HG03571 (cell line): ENCODE measurements at regions not wholly inside any gene's neighbourhood (a gene's known extent, or its start where the extent isn't known, plus 50 kb on each side); places are given as distances from the start of the nearest gene placed in this dataset.
"Not testable (repeated sequence)": the region's sequence is repeated elsewhere in the genome, so short reads cannot be mapped to it uniquely, and the experiment has no call there.

Experiments used
- ATAC-seq: cut with Tn5 transposase; IDR thresholded peaks from one replicate; pipeline ENCODE4 v1.9.1; 2021; ENCODE audit not compliant: unreplicated experiment

DNA sequence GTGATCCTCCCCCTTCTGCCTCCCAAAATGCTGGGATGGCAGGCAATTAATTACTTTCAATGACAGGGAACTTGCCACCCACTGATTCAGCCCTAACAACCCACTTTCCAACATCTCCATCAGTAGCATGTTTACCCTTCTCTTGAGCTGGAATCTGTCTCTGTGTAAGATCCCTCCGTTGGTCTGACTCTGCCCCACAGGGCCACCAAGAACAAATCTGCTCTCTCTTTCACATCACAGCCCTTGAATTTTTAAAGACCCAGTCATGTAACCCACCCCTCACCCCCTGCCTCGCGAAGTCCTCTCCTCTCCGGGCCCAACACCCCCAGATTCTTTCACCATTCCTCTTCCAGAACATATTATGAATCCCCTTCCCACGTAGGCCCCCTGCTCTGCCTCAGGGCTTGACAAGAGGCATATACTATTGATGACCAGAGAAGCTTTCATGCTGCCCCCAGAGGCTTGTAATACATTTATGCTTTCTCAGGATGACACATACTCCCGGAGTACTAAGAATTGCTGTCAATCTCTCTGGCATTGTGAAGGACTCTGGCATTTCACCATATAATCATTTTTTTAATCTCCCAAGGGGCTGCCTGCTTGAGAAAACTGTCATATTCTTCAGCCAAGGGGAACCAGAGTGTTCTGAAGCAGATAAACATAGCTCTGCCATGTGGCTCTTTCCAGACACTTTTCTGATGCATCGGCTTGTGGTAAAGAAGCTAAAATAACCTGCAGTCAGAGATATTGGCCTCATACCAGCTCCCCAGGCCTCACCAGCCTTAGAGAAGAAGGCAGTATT is 179.2 kb upstream of the AUTS2 start:
- ATAC-seq = no peak

GRCh38 chr7:69419934-69420333 is 178.3 kb upstream of the AUTS2 start:
- no peak for ATAC-seq

DNA sequence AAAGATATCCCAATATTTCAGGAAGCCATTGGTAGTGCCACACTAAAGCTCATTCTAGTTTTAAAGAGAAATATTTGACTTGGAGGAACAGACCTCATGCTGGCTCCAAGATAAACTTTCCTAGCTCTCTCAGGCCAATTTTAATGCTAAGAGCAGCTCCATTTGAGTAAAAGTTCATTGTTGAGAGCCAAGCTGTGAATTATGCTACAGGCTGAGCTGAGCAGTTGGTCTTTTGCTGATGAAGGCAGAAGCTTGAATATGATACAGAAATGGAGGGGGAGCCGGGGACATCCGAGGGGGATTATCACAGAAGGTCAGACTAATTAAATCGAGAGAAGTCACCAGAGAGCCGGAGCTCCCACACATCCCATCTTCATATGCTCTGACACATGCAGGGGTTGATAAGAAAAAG is 175.7 kb upstream of the AUTS2 start:
- ATAC-seq = no peak

DNA sequence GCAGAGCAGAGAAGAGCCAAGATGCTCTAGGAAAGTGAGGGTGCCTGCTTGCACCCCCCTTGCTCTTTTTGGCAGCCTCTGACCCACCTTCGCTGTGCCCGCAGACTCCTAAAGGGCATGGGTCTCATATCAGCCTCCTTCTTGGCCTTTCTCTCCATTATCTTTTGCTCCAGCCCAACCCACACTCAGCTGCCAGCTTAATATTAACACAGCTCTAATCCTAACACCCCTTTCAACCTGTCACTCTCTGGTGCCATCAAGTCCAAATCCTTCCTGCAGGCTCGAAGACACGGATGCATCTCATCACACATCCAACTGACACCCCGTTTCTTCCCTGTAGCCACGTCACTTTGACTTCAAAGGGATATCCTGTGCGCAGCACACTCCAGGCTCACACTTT is 171.6 kb upstream of the AUTS2 start:
- no peak for ATAC-seq

DNA sequence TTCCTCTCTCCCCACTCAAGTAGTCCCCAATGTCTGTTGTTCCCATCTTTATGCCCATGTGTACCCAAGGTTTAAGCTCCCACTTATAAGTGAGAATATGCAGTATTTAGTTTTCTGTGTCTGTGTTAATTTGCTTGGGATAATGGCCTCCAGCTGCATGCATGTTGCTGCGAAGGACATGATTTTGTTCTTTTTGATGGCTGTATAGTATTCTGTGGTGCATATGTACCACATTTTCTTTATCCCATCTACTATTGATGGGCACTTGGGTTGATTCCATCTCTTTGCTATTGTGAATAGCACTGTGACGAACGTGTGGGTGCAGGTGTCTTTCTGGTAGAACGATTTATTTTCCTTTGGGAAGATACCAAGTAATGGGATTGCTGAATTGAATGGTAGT is 170.2 kb upstream of the AUTS2 start:
- no peak for ATAC-seq

DNA sequence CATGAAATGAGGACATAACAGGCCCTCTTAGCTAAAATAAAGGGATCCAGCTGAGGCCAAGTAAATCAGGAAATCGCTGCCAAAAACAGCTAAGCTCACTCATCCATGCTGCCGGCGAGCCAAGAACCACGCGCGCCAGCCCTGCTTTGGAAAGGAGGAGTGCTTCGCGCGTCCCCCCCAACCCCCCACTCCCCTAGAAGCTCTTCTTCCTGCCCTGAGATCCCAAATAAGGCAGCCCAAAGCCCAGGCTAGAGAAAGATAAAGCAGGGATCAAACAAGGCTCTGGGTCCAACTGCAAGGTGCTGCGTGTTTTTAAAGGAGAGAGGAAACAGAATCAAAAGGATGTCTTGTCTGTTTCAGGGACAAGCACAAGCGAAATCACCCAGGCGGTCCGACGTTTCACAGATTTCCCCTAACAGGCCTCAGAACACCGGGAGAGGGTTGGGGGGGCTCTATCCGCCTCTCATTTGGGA is 168.3 kb upstream of the AUTS2 start:
- ATAC-seq = no peak

DNA sequence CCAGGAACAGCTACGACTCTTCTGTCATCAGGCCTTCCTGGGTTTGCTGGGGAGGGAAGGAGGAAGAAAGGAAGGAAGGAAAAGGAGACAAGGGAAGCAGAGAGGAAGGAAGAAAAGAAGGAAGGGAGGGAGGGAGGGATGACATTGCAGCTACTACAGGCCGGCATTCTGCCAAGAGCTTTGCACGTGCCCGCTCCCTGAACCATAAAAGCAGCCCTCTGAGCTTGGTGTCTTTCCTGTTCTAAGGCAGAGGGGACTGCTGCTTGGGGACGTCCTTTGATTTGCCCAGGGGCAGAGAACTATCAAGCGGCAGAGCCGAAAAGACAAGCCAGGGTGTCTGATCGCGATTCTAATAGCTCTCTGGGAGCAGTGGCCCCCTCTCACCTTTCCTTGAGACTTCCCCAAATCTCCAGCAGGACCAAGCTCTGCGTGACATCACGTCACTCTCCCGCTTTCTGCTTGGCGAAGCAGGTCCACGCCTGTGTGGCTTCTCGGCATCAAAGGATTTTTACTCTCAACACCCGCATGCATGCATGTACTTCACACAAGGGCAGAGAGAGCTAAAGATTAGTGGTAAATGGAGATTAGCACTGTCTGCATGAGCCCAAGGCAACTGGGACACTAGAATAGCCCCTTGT is 167.8 kb upstream of the AUTS2 start:
- ATAC-seq = no peak

- ATAC-seq = no peak
Observed at GRCh38 chr7:69431626-69432025, 166.6 kb upstream of the AUTS2 start.

DNA sequence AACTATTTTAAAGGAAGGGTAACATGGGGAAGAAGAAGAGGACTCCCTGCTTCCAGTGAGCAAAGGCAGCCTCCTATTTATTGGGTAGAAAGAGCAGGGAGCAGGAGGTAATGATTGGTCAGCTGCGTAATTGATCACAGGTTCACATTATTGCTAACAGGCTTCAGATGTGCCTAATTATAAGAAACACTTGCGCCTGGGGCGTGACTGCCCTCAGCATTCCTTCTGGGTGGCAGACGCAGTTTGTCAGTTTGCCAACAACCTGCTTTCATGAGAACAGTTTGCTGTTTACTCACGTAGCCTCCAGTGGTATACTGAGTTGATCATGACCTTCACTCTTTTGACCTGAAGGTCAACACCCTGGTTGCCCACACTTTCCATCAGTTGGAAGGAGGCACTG is 166.0 kb upstream of the AUTS2 start:
- not testable (repeated sequence) for ATAC-seq

DNA sequence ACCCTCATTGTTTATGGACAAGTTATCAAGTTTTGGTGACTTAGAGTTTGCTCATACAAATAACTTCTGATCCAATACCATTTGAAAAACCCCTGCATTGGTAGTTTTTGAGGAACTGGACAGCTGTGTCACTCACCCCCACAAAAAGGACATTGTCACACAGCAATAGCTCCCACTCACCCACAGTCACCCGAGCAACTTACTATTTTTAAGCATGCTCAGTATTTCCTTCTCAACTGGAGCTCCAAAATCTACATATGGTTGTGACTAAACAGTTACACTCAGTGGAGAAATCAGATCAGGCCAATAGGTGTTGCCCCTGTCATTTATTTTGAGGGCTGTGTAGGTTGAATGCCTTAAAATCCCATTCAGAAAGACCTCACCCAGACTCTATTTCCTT is 165.2 kb upstream of the AUTS2 start:
- no peak for ATAC-seq

GRCh38 chr7:69434398-69434815 is 163.9 kb upstream of the AUTS2 start:
- ATAC-seq = no peak

DNA sequence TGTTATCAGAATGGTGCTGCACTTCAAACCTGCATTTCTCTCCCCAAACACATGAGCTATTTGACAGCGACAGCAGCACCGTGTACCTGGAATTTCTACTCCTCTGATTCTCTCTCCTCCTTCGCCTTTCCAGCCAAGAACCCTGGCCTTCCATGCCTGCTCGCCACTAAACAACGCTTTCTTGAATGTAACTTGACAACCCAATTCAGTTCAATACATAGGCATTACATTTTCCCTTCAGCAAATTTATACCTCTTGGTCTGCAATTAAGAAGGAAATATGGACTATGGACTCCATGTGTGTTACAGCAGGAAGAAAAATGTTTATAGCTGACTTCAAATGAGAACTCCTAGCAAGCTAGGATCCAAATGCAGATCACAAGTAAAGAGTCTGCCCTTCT is 162.6 kb upstream of the AUTS2 start:
- ATAC-seq = no peak

GRCh38 chr7:69436946-69437345 is 161.3 kb upstream of the AUTS2 start:
- ATAC-seq = no peak

DNA sequence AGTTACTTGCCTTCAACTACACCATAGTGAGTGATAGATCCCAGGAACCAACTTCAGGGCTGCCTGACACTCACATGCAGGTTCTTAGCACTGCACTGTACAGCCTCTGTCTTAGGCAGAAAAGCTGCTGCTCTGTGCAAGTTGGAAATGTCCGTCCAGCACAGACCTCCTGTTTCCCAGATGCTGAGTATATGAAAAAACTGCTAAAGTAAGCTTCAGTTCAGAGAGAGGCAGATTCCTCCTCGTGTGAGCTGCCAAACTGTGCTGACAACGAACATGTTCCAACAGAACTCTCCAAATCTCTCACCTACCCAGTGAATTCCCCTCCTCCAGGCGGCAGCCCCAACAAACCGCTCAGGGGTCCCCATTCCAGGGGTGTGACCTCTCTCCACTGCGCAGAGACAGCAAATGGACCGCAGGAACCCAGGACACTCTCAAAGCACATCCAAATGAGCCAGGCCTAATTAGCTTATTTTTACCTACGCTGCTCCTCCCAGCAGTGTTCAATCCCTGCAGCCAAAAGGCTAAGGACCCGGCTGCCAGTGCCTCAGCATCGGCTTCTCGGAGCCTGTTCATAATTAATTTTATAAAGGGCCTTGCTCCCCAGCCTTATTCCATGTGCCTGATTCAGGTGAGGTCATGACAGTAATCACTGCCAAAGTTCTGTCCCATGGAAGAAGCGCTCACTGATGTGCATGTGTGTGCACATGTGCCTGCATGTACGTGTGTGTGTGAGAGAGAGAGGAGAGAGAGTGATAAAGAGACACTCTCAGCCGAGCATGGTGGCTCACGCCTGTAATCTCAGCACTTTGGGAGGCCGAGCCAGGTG is 159.5 kb upstream of the AUTS2 start:
- no peak for ATAC-seq

DNA sequence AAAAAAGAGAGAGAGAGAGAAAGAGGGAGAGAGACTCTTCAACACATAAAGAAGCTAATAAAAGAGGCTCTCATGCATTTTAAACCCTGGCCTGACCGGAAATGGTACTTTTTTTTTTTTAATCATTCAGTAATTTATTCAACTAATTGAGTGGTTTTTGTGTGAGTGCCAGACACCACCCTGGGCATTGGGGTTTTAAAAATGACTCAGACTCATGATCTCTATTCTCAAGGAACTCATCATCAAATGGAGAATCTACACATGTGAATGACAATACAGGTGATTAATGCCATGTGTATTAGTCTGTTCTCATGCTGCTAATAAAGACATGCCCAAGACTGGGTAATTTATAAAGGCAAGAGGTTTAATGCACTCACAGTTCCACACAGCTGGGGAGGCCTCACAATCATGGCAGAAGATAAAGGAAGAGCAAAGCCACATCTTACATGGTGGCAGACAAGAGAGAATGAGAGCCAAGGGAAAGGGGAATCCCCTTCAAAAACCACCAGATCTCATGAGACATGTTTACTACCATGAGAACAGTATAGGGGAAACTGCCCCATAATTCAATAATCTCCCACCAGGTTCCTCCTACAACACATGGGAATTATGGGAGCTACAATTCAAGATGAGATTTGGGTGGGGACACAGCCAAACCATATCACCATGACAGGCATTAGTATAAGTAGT is 158.5 kb upstream of the AUTS2 start:
- ATAC-seq = no peak

DNA sequence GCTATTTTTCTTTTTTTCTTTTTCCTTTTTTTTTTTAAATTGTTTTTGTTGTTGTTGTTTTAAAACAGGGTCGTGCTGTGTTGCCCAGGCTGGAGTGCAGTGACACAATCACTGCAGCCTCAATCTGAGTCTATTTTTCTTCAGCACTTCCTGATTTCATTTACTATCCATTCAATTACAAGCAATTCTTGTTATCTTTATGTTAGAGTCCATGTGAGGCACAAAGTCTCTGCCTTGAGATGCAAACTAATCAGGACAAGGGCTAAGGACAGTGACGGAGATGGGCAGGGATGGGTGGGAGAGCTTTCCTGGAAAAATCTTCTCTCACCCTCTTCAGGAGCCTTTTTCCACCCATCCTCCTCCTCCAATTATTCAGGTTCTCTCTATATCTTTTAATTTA is 157.3 kb upstream of the AUTS2 start:
- ATAC-seq = no peak

- ATAC-seq = no peak
Observed at GRCh38 chr7:69443136-69443535, 155.1 kb upstream of the AUTS2 start.

- no peak for ATAC-seq
Observed at GRCh38 chr7:69445541-69445940, 152.7 kb upstream of the AUTS2 start.

- ATAC-seq = not testable (repeated sequence)
Observed at GRCh38 chr7:69446213-69446612, 152.1 kb upstream of the AUTS2 start.

GRCh38 chr7:69448071-69448470 is 150.2 kb upstream of the AUTS2 start:
- ATAC-seq = no peak

- ATAC-seq = no peak
Observed at GRCh38 chr7:69450456-69450855, 147.8 kb upstream of the AUTS2 start.
